A673 (cell line): ENCODE measurements at regions not wholly inside any gene's neighbourhood (a gene's known extent, or its start where the extent isn't known, plus 50 kb on each side); places are given as distances from the start of the nearest gene placed in this dataset.

Experiments
- BruUV-seq: library from RNA; stranded (reverse); fragments of 400-500 nt; replicated peaks from 2 replicates; lab custom pipeline; 2021; lab: Mats Ljungman, UMichigan
- CTCF ChIA-PET: fragments of 300-600 bp; sonication (Branson Sonifier 250); formaldehyde crosslinking; loops from one replicate; lab custom pipeline; 2022; ENCODE audit warnings: antibody characterized with exemption; lab: Charles Lee
- POLR2A ChIA-PET: fragments of 300-600 bp; sonication (Branson Sonifier 250); formaldehyde crosslinking; loops from one replicate; lab custom pipeline; 2022; ENCODE audit warnings: antibody characterized with exemption; ENCODE audit not compliant: low non-redundant PET; lab: Charles Lee
- DNase-seq: peaks from one replicate; pipeline ENCODE4 v3.0.0-alpha.2; 2015; ENCODE audit warnings: low spot score
- H3K27ac ChIP-seq: fragments of 200-600 bp; sonication (generic); 2 replicates; pipeline ENCODE4 v1.5.1; 2016; ENCODE audit warnings: mixed run types, low read depth, mild to moderate bottlenecking, mixed read lengths, antibody characterized with exemption, low read length; ENCODE audit not compliant: poor library complexity, severe bottlenecking
- H3K27me3 ChIP-seq: fragments of 200-600 bp; sonication (generic); replicated peaks from 2 replicates; pipeline ENCODE4 v1.6.1; 2017; ENCODE audit warnings: mixed run types, low read depth, mild to moderate bottlenecking, mixed read lengths, antibody characterized with exemption, low read length; ENCODE audit not compliant: insufficient read depth, poor library complexity
- H3K36me3 ChIP-seq: fragments of 200-600 bp; sonication (generic); 2 replicates; pipeline ENCODE4 v1.6.1; 2016; ENCODE audit warnings: mixed run types, mild to moderate bottlenecking, mixed read lengths, antibody characterized with exemption, low read length; ENCODE audit not compliant: insufficient read depth, poor library complexity, severe bottlenecking
- H3K4me1 ChIP-seq: fragments of 200-600 bp; sonication (generic); 2 replicates; pipeline ENCODE4 v1.6.1; 2017; ENCODE audit warnings: mixed run types, mild to moderate bottlenecking, mixed read lengths, antibody characterized with exemption, low read length; ENCODE audit not compliant: insufficient read depth, poor library complexity, severe bottlenecking
- H3K4me3 ChIP-seq: fragments of 200-600 bp; sonication (generic); 2 replicates; pipeline ENCODE4 v1.5.1; 2016; ENCODE audit warnings: low read depth, mixed run types, mild to moderate bottlenecking, mixed read lengths, low read length; ENCODE audit not compliant: poor library complexity, severe bottlenecking
- H3K9me3 ChIP-seq: fragments of 200-600 bp; sonication (generic); 2 replicates; pipeline ENCODE4 v1.6.1; 2016; ENCODE audit warnings: mixed run types, low read depth, mild to moderate bottlenecking, mixed read lengths, antibody characterized with exemption, low read length; ENCODE audit not compliant: poor library complexity, severe bottlenecking
- CTCF ChIP-seq: fragments of 300-800, 200-600 bp; sonication (generic); conservative IDR thresholded peaks from 2 replicates; pipeline ENCODE4 v1.5.1; 2017; ENCODE audit warnings: low read depth, mild to moderate bottlenecking, antibody characterized with exemption, low read length, moderate library complexity, mixed read lengths
- EZH2 ChIP-seq: fragments of 200-600 bp; sonication (generic); IDR thresholded peaks from 2 replicates; pipeline ENCODE4 v1.6.1; 2017; ENCODE audit warnings: borderline replicate concordance, low read depth, mild to moderate bottlenecking, mixed read lengths, antibody characterized with exemption, low read length; ENCODE audit not compliant: poor library complexity, severe bottlenecking
- intact Hi-C: fragments of 100-400 bp; cut with micrococcal nuclease; formaldehyde crosslinking; loops from one replicate; pipeline ENCODE4 v1.10.0; 2022; ENCODE audit not compliant: unreplicated experiment

- H3K27me3 ChIP-seq, result peaks cover 16% of the 10 kb centered on the region
- H3K4me1 ChIP-seq, result no peaks in the 10 kb centered on the region
- POLR2A ChIA-PET, result no interaction called here
- intact Hi-C loops, result no loop called here
- TF ChIP-seq EZH2 (no peak), CTCF (no peak)
- no TSS peak for BruUV-seq
- H3K27ac ChIP-seq, result no peak overlapping the region
- H3K36me3 ChIP-seq, result no peaks in the 10 kb centered on the region
- CTCF ChIA-PET, result no interaction called here
- H3K4me3 ChIP-seq, result no peak overlapping the region
- no peaks in the 10 kb centered on the region for H3K9me3 ChIP-seq
- DNase-seq, result peak; percentile 35
Observed at GRCh38 chr16:86389566-86390328, 120.6 kb upstream of the FOXF1 start.

- TF ChIP-seq CTCF (no peak), EZH2 (no peak)
- POLR2A ChIA-PET, result interaction anchor here (0.5 kb wide), 1 partner anchor 70 kb away, joined by 5 read pairs; no protein-coding TSS in a partner anchor
- no peak overlapping the region for H3K27ac ChIP-seq
Observed at GRCh38 chr16:86390335-86390734, 120.0 kb upstream of the FOXF1 start.

GRCh38 chr16:86391486-86391885, 118.8 kb upstream of the FOXF1 start:
- Histone ChIP-seq H3K36me3 (no peaks in the 10 kb centered on the region), H3K9me3 (no peaks in the 10 kb centered on the region), H3K27ac (no peak overlapping the region), H3K4me3 (no peak overlapping the region), H3K27me3 (peaks cover 16% of the 10 kb centered on the region), H3K4me1 (peaks cover 4% of the 10 kb centered on the region)
- no peak for TF ChIP-seq CTCF
- TF ChIP-seq EZH2, result no peak
- ChIA-PET CTCF (no interaction called here), POLR2A (no interaction called here)
- no peak for DNase-seq
- intact Hi-C loops, result no loop called here
- no TSS peak for BruUV-seq

More at GRCh38 chr16:86390335-86390734, 120.0 kb upstream of the FOXF1 start:
- no peaks in the 10 kb centered on the region for H3K36me3 ChIP-seq
- peaks cover 16% of the 10 kb centered on the region for H3K27me3 ChIP-seq
- CTCF ChIA-PET, result no interaction called here
- no peaks in the 10 kb centered on the region for H3K4me1 ChIP-seq
- intact Hi-C loops, result no loop called here
- H3K4me3 ChIP-seq, result no peak overlapping the region
- no peak for DNase-seq
- BruUV-seq, result no TSS peak
- no peaks in the 10 kb centered on the region for H3K9me3 ChIP-seq
